Parathyroid adenoma (tissue), 2 donors: ENCODE measurements at regions not wholly inside any gene's neighbourhood (a gene's known extent, or its start where the extent isn't known, plus 50 kb on each side); places are given as distances from the start of the nearest gene placed in this dataset.

ENCODE experiments used
- H2AFZ ChIP-seq: fragments of 300-600 bp; sonication (generic); one replicate; pipeline ENCODE4 v1.7.0; 2017; ENCODE audit warnings: antibody characterized with exemption, mild to moderate bottlenecking
- H3K27ac ChIP-seq: fragments of 300-600 bp; sonication (generic); one replicate; pipeline ENCODE4 v1.7.0; 2017
- H3K27me3 ChIP-seq: fragments of 300-600 bp; sonication (generic); one replicate; pipeline ENCODE4 v1.7.0; 2017; ENCODE audit warnings: low read length; ENCODE audit not compliant: control insufficient read depth, insufficient read depth
- H3K36me3 ChIP-seq: fragments of 300-600 bp; sonication (generic); one replicate; pipeline ENCODE4 v1.7.0; 2017; ENCODE audit warnings: low read length; ENCODE audit not compliant: control insufficient read depth, insufficient read depth
- H3K4me1 ChIP-seq: fragments of 300-600 bp; sonication (generic); one replicate; pipeline ENCODE4 v1.7.0; 2017; ENCODE audit warnings: control low read depth
- H3K4me2 ChIP-seq: fragments of 300-600 bp; sonication (generic); one replicate; pipeline ENCODE4 v1.7.0; 2017; ENCODE audit warnings: low read length
- H3K4me3 ChIP-seq: fragments of 300-600 bp; sonication (generic); one replicate; pipeline ENCODE4 v1.7.0; 2017; ENCODE audit warnings: low read depth, low read length
- H3K79me2 ChIP-seq: fragments of 300-600 bp; sonication (generic); one replicate; pipeline ENCODE4 v1.7.0; 2017; ENCODE audit warnings: control low read depth
- H3K9ac ChIP-seq: fragments of 300-600 bp; sonication (generic); one replicate; pipeline ENCODE4 v1.7.0; 2017; ENCODE audit warnings: mild to moderate bottlenecking
- H3K9me3 ChIP-seq: fragments of 300-600 bp; sonication (generic); one replicate; pipeline ENCODE4 v1.7.0; 2017; ENCODE audit warnings: low read length; ENCODE audit not compliant: control insufficient read depth
- TF ChIP-seq, protein P1 (sequence below): fragments of 300-600 bp; sonication (generic); IDR thresholded peaks from one replicate; pipeline ENCODE4 v1.7.0; 2017; ENCODE audit warnings: antibody characterized with exemption, mild to moderate bottlenecking
- donor health status: primary hyperparathyroidism.

DNA sequence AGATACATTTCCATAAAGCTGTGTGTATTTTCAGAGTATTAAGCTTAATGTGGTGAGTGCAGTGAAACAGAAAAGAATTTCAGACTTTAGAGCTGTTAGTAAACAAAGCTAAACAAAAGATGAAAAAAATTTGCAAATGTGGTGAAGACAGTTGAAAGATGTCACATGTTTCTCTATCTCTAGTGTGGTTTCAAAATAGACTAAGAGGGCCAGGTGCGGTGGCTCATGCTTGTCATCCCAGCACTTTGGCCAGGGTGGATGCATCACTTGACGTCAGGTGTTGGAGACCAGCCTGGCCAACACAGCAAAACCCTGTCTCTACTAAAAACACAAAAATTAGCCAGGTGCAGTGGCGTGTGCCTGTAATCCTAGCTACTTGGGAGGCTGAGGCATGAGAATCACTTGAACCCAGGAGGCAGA lies 466.0 kb upstream of the NR2F2 start:
- H3K27ac ChIP-seq = no peak overlapping the region
- H3K36me3 ChIP-seq = no peaks in the 10 kb centered on the region
- H3K4me2 ChIP-seq = no peak overlapping the region
- H2AFZ ChIP-seq = no peak overlapping the region
- H3K9ac ChIP-seq = no peak overlapping the region
- no peak overlapping the region for H3K4me3 ChIP-seq
- H3K27me3 ChIP-seq = no peaks in the 10 kb centered on the region
- H3K79me2 ChIP-seq = no peaks in the 10 kb centered on the region
- TF ChIP-seq, protein P1, sequence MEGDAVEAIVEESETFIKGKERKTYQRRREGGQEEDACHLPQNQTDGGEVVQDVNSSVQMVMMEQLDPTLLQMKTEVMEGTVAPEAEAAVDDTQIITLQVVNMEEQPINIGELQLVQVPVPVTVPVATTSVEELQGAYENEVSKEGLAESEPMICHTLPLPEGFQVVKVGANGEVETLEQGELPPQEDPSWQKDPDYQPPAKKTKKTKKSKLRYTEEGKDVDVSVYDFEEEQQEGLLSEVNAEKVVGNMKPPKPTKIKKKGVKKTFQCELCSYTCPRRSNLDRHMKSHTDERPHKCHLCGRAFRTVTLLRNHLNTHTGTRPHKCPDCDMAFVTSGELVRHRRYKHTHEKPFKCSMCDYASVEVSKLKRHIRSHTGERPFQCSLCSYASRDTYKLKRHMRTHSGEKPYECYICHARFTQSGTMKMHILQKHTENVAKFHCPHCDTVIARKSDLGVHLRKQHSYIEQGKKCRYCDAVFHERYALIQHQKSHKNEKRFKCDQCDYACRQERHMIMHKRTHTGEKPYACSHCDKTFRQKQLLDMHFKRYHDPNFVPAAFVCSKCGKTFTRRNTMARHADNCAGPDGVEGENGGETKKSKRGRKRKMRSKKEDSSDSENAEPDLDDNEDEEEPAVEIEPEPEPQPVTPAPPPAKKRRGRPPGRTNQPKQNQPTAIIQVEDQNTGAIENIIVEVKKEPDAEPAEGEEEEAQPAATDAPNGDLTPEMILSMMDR = no peak
- no peaks in the 10 kb centered on the region for H3K4me1 ChIP-seq
- H3K9me3 ChIP-seq = no peaks in the 10 kb centered on the region

DNA sequence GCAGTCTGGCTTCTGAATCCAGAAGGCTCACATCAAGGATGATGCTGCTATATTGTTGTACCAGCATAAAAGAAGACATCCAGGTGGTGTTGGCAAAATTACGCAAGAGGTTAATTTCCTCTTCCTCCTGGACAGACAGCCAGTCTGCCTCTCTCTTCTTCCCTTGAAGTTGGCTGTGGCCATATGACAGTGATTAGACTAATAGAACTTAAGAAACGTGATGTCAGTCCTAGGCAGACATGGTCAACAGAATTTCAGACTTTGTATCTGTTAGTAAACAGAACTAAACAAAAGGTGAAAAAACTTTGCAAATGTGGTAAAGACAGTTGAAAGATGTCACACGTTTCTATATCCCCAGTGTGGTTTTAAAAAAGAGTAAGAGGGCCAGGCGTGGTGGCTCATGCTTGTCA lies 465.2 kb upstream of the NR2F2 start:
- TF ChIP-seq, protein P1 = no peak
- H3K9ac ChIP-seq = no peak overlapping the region
- no peaks in the 10 kb centered on the region for H3K79me2 ChIP-seq
- H3K4me2 ChIP-seq = no peak overlapping the region
- H2AFZ ChIP-seq = no peak overlapping the region
- no peak overlapping the region for H3K27ac ChIP-seq
- H3K4me1 ChIP-seq = no peaks in the 10 kb centered on the region
- H3K4me3 ChIP-seq = no peak overlapping the region
- H3K27me3 ChIP-seq = no peaks in the 10 kb centered on the region
- no peaks in the 10 kb centered on the region for H3K9me3 ChIP-seq
- no peaks in the 10 kb centered on the region for H3K36me3 ChIP-seq

DNA sequence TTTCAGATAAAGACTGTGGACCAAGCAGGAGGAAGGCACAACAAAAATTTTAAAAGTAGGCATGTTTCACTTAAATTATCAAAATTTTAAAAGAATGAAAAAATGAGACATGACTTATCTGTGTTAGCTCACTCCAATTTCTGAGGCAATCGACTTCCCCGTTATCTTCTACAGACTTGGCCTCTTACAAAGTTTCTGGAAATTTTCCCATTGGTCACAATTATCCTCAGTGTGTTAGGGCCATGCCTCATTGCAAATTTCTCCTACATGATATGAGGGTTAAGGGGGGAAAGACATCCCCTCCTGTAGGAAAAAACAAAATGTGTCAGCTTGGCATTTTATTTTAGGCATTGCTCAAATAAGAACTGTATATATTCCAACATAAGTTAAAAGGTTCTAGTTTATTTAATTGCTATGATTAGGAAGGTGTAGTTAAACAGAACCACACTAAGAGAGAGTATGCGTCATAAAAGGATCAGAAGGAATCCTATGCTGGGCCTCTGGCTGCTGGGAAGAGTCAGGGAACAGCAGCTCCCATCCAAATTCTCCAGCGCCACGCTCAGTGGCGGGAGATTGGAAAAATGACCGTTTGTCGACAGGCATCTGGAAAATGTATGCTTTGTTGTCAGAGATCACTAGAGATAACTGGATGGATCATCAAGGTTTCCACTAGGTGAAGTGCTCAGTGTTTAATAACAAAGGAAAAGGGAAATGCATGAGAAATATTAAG lies 463.6 kb upstream of the NR2F2 start:
- Histone ChIP-seq H2AFZ (no peak overlapping the region), H3K9me3 (no peaks in the 10 kb centered on the region), H3K27ac (no peak overlapping the region), H3K36me3 (no peaks in the 10 kb centered on the region), H3K4me2 (no peak overlapping the region), H3K9ac (no peak overlapping the region), H3K4me3 (no peak overlapping the region), H3K27me3 (no peaks in the 10 kb centered on the region), H3K4me1 (no peaks in the 10 kb centered on the region), H3K79me2 (no peaks in the 10 kb centered on the region)
- TF ChIP-seq, protein P1 = no peak

DNA sequence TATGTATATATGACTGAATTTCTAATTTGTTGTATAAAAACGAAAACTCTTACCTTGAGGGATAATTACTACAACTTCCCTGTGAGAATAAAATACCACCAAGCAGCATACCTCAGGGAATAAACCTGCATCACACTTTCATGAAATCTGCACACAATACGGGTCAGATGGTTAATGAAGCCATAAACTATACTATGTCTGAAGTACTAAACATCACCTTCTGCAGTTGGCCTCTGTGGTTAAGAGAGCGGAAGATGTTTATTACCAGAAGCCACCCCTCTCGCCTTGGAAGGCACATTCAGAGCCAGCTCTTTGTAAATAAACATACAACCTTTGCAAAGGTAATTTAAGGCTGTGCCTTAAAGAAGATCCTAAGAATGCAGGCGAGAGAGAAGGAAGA lies 462.1 kb upstream of the NR2F2 start:
- Histone ChIP-seq H3K27ac (no peak overlapping the region), H2AFZ (no peak overlapping the region), H3K9me3 (no peaks in the 10 kb centered on the region), H3K36me3 (no peaks in the 10 kb centered on the region), H3K79me2 (no peaks in the 10 kb centered on the region), H3K4me2 (no peak overlapping the region), H3K4me3 (no peak overlapping the region), H3K9ac (no peak overlapping the region), H3K27me3 (no peaks in the 10 kb centered on the region), H3K4me1 (no peaks in the 10 kb centered on the region)
- TF ChIP-seq, protein P1 = no peak

DNA sequence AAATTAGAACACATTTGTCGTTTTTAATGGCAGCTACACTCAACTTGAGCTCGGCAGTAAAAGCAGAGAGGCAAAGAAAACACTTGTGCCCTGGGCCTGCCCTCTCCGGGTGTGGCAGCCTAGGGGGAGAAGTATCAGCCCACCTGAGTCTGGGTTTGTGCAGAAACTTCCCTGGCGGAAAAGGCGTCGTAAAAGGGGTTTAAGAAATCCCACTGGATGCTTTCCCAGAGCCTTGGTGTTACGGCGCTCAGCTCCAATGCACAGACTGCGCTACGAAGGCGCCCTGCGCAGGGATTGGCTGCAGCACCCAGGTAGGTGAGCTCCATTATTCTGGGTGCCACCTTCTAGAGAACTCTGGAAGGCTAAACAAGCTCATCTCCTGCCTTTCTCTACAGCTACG lies 461.5 kb upstream of the NR2F2 start:
- Histone ChIP-seq H3K4me1 (no peaks in the 10 kb centered on the region), H3K4me3 (no peak overlapping the region), H3K27me3 (no peaks in the 10 kb centered on the region), H3K9me3 (no peaks in the 10 kb centered on the region), H2AFZ (no peak overlapping the region), H3K27ac (no peak overlapping the region), H3K79me2 (no peaks in the 10 kb centered on the region), H3K4me2 (no peak overlapping the region), H3K9ac (no peak overlapping the region), H3K36me3 (no peaks in the 10 kb centered on the region)
- TF ChIP-seq, protein P1 = no peak
